Upper lobe of left lung (tissue), 6 donors: ENCODE measurements at regions not wholly inside any gene's neighbourhood (a gene's known extent, or its start where the extent isn't known, plus 50 kb on each side); places are given as distances from the start of the nearest gene placed in this dataset.

Experiments
- ATAC-seq, 2 donors: fragments of 200-7000 bp; cut with Tn5 transposase; one replicate each; pipeline ENCODE4 v1.9.1; 2022; ENCODE audit warnings: mild to moderate bottlenecking in 2 of 2, moderate library complexity in 2 of 2; ENCODE audit not compliant: low FRiP score in 2 of 2
- DNase-seq, 2 donors: peaks; one replicate each; pipeline ENCODE4 v3.0.0-alpha.2; 2019 to 2020
- H3K27ac ChIP-seq, 4 donors: fragments of 200-600 bp; sonication (generic); one replicate each; pipeline ENCODE4 v1.5.1; 2016 to 2019
- H3K27me3 ChIP-seq, 4 donors: fragments of 200-600 bp; sonication (generic); one replicate each; pipeline ENCODE4 v1.5.1; 2017 to 2019
- H3K36me3 ChIP-seq, 4 donors: fragments of 200-600 bp; sonication (generic); one replicate each; pipeline ENCODE4 v1.5.1; 2016 to 2019
- H3K4me1 ChIP-seq, 4 donors: fragments of 200-600 bp; sonication (generic); one replicate each; pipeline ENCODE4 v1.5.1; 2018 to 2019
- H3K4me3 ChIP-seq, 4 donors: fragments of 200-600 bp; sonication (generic); one replicate each; pipeline ENCODE4 v1.5.1; 2017 to 2019; ENCODE audit warnings: mild to moderate bottlenecking in 2 of 4, moderate library complexity in 1 of 4
- H3K9me3 ChIP-seq, 4 donors: fragments of 200-600 bp; sonication (generic); one replicate each; pipeline ENCODE4 v1.5.1; 2018 to 2019
- CTCF ChIP-seq, 6 experiments: fragments of 450-650 bp in 4 of 6; fragments of 200-600 bp in 2 of 6; sonication (generic) in 2 of 6; IDR thresholded peaks; one replicate each; pipeline ENCODE4 v1.5.1; 2016 to 2019; ENCODE audit warnings: antibody characterized with exemption in 6 of 6
- EP300 ChIP-seq, 4 donors: sonication (generic); formaldehyde crosslinking; IDR thresholded peaks; one replicate each; pipeline ENCODE4 v1.5.1; 2017; ENCODE audit warnings: antibody characterized with exemption in 4 of 4, control low read depth in 2 of 4
- POLR2A ChIP-seq, 4 donors: fragments of 450-650 bp; IDR thresholded peaks; one replicate each; pipeline ENCODE4 v1.5.1; 2016 to 2017; ENCODE audit warnings: antibody characterized with exemption in 4 of 4, mild to moderate bottlenecking in 2 of 4
- POLR2AphosphoS5 ChIP-seq, 2 donors: sonication (generic); formaldehyde crosslinking; IDR thresholded peaks; one replicate each; pipeline ENCODE4 v1.5.1; 2017; ENCODE audit warnings: antibody characterized with exemption in 2 of 2
- WGBS, 2 donors: methylation state at CpG; one replicate each; pipeline ENCODE4 v1.1.5; 2017 to 2018; 5-methylcytosine and 5-hydroxymethylcytosine counted together
- donor health status: DM: no; HTN: no; CAD: no; lungs with moderate emphysema.
- donor health status: DM: no; HTN: yes; CAD: no; lungs with severe emphysema.

GRCh38 chr2:123530004-123530403 is 495.1 kb upstream of the CNTNAP5 start:
- no peak for DNase-seq
- Histone ChIP-seq H3K36me3 (no peaks in the 10 kb centered on the region), H3K9me3 (no peaks in the 10 kb centered on the region), H3K4me3 (no peak overlapping the region), H3K27me3 (no peaks in the 10 kb centered on the region), H3K27ac (no peak overlapping the region), H3K4me1 (no peaks in the 10 kb centered on the region)
- WGBS, 2 donors, result 85 to 90% methylated on average over 1 of the region's 1 CpG
- no peak for TF ChIP-seq CTCF (IDR thresholded peaks at IDR 0.05)
- TF ChIP-seq POLR2AphosphoS5 (IDR thresholded peaks at IDR 0.05), result no peak
- no peak for TF ChIP-seq EP300 (IDR thresholded peaks at IDR 0.05)
- TF ChIP-seq POLR2A (IDR thresholded peaks at IDR 0.05), result no peak
- no peak for ATAC-seq

- 80 to 92% methylated on average over 1 of the region's 1 CpG for WGBS, 2 donors
Observed at GRCh38 chr2:123532126-123532525, 493.0 kb upstream of the CNTNAP5 start.

DNA sequence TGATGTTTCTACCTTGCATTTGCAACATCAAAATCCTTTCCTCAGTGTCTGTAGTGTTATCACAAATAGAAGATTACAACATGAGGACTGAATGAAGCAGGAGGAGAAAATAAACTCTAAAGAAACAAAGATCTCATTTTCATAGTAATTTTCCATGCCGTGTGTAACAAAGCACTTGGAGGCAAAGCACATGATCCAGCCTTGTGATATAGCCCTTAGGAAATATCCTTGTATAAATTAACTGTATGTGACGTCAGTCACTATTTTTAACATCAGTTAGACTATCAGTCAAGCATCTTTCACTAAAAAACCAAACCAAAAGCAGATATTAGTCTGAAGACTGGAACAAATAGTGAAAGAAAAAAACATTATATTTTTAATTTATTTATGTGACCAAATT is 492.1 kb upstream of the CNTNAP5 start:
- no peak overlapping the region for H3K27ac ChIP-seq
- H3K27me3 ChIP-seq, result no peaks in the 10 kb centered on the region
- H3K4me1 ChIP-seq, result no peaks in the 10 kb centered on the region
- no peak overlapping the region for H3K4me3 ChIP-seq
- WGBS, 2 donors, result 60 to 67% methylated on average over 2 of the region's 2 CpGs
- no peak for TF ChIP-seq CTCF (IDR thresholded peaks at IDR 0.05)
- TF ChIP-seq POLR2AphosphoS5 (IDR thresholded peaks at IDR 0.05), result no peak
- no peak for TF ChIP-seq POLR2A (IDR thresholded peaks at IDR 0.05)
- TF ChIP-seq EP300 (IDR thresholded peaks at IDR 0.05), result no peak
- DNase-seq (no peak), ATAC-seq (no peak)
- peaks cover 0 to 3% (median 0%) of the 10 kb centered on the region in 4 donors for H3K9me3 ChIP-seq
- H3K36me3 ChIP-seq, result no peaks in the 10 kb centered on the region

More at GRCh38 chr2:123532126-123532525, 493.0 kb upstream of the CNTNAP5 start:
- H3K36me3 ChIP-seq, result no peaks in the 10 kb centered on the region
- H3K4me1 ChIP-seq, result no peaks in the 10 kb centered on the region
- H3K4me3 ChIP-seq, result no peak overlapping the region
- ATAC-seq (no peak), DNase-seq (no peak)
- peaks cover 0 to 3% (median 0%) of the 10 kb centered on the region in 4 donors for H3K9me3 ChIP-seq
- no peak overlapping the region for H3K27ac ChIP-seq
- no peak for TF ChIP-seq EP300 (IDR thresholded peaks at IDR 0.05)
- H3K27me3 ChIP-seq, result no peaks in the 10 kb centered on the region

GRCh38 chr2:123540291-123540690 is 484.8 kb upstream of the CNTNAP5 start:
- TF ChIP-seq EP300 (IDR thresholded peaks at IDR 0.05) (no peak), CTCF (IDR thresholded peaks at IDR 0.05) (no peak), POLR2A (IDR thresholded peaks at IDR 0.05) (no peak), POLR2AphosphoS5 (IDR thresholded peaks at IDR 0.05) (no peak)
- ATAC-seq, result no peak

DNA sequence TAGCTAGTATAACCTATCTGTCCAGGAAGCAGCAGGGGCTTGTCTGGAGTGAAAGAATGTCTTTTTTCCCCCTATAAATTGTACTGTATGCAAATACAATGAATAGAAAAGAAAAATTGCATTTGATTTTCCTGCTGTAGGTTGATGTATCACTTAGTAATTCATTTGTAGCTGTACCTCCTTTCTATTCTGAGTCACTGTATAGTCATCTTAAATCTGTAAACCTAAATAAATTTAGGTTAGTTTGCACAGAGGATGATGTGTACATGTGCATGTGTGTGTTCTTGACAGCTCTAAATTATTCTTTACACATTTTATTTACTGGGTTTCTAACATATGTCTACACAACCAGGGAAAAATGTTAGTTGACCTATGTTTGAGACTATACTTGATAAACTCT is 478.7 kb upstream of the CNTNAP5 start:
- H3K27ac ChIP-seq, result no peak overlapping the region
- no peaks in the 10 kb centered on the region for H3K4me1 ChIP-seq
- H3K4me3 ChIP-seq, result no peak overlapping the region
- DNase-seq, result no peak
- H3K36me3 ChIP-seq, result no peaks in the 10 kb centered on the region
- H3K27me3 ChIP-seq, result no peaks in the 10 kb centered on the region
- no peak for ATAC-seq
- TF ChIP-seq EP300 (IDR thresholded peaks at IDR 0.05), result no peak
- TF ChIP-seq CTCF (IDR thresholded peaks at IDR 0.05), result no peak
- no peak for TF ChIP-seq POLR2A (IDR thresholded peaks at IDR 0.05)
- TF ChIP-seq POLR2AphosphoS5 (IDR thresholded peaks at IDR 0.05), result no peak
- H3K9me3 ChIP-seq, result peaks cover 0 to 8% (median 2%) of the 10 kb centered on the region in 4 donors

More at GRCh38 chr2:123540291-123540690, 484.8 kb upstream of the CNTNAP5 start:
- H3K4me1 ChIP-seq, result no peaks in the 10 kb centered on the region
- DNase-seq, result no peak
- H3K9me3 ChIP-seq, result peaks cover 0 to 15% (median 4%) of the 10 kb centered on the region in 4 donors
- H3K27me3 ChIP-seq, result no peaks in the 10 kb centered on the region
- no peak overlapping the region for H3K4me3 ChIP-seq
- WGBS, 2 donors, result 87 to 95% methylated on average over 5 of the region's 5 CpGs
- no peak overlapping the region for H3K27ac ChIP-seq
- H3K36me3 ChIP-seq, result no peaks in the 10 kb centered on the region
